Thymus (tissue), 11 donors: ENCODE measurements at regions not wholly inside any gene's neighbourhood (a gene's known extent, or its start where the extent isn't known, plus 50 kb on each side); places are given as distances from the start of the nearest gene placed in this dataset.
"Not testable (repeated sequence)": the region's sequence is repeated elsewhere in the genome, so short reads cannot be mapped to it uniquely, and the experiment has no call there.

Experiments
- DNase-seq, 9 donors: peaks; one replicate each; pipeline ENCODE4 v3.0.0-alpha.2; 2013; ENCODE audit warnings: low spot score in 9 of 9, low read depth in 6 of 9, missing footprints in 1 of 9
- H3K27ac ChIP-seq, 2 donors: one replicate each; pipeline ENCODE4 v1.5.1; 2013; ENCODE audit warnings: control low read depth in 1 of 2, low read depth in 1 of 2, low read length in 1 of 2, mild to moderate bottlenecking in 1 of 2, moderate library complexity in 1 of 2
- H3K27me3 ChIP-seq, 2 donors: one replicate each; pipeline ENCODE4 v1.5.1; 2013; ENCODE audit warnings: low read length in 1 of 2; ENCODE audit not compliant: control insufficient read depth in 2 of 2, insufficient read depth in 1 of 2
- H3K36me3 ChIP-seq, 2 donors: one replicate each; pipeline ENCODE4 v1.5.1; 2013; ENCODE audit warnings: low read length in 1 of 2, mild to moderate bottlenecking in 1 of 2, moderate library complexity in 1 of 2; ENCODE audit not compliant: control insufficient read depth in 2 of 2, insufficient read depth in 2 of 2
- H3K4me1 ChIP-seq, 2 donors: one replicate each; pipeline ENCODE4 v1.5.1; 2013; ENCODE audit warnings: low read length in 2 of 2; ENCODE audit not compliant: control insufficient read depth in 2 of 2, insufficient read depth in 2 of 2
- H3K4me3 ChIP-seq, 2 donors: one replicate each; pipeline ENCODE4 v1.5.1; 2013; ENCODE audit warnings: low read length in 2 of 2, control low read depth in 1 of 2, mild to moderate bottlenecking in 1 of 2
- H3K9me3 ChIP-seq, 2 donors: one replicate each; pipeline ENCODE4 v1.5.1; 2013; ENCODE audit warnings: low read length in 1 of 2, mild to moderate bottlenecking in 1 of 2; ENCODE audit not compliant: control insufficient read depth in 2 of 2, insufficient read depth in 1 of 2
- WGBS: extraction: QIAGEN DNeasy Blood & Tissue Kit; methylation state at CpG from one replicate; pipeline ENCODE4 v1.1.7; 2013; 5-methylcytosine and 5-hydroxymethylcytosine counted together
- donor health status: healthy.

DNA sequence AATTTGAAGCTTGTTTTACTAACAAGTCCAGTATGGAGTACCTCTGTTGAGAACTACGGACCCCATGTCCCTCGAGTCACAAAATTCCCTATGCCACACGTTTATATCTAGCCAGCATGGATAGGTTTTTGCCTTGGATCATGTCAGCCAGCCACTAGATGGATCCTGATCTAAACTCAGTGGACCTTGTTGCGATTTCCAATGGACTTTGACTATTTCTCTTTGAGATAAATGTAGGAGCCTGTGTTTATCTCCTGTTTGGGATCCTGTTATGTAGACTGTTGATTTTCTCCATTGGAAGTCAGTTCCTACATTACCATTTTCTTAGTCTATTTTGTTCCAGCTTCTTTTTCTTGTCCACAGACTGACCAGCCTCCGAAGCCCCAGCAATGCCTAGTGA lies 127.1 kb upstream of the BMAL1 start:
- H3K27ac ChIP-seq, result no peak overlapping the region
- no peak overlapping the region for H3K4me3 ChIP-seq
- no peaks in the 10 kb centered on the region for H3K9me3 ChIP-seq
- H3K4me1 ChIP-seq, result no peaks in the 10 kb centered on the region
- no peaks in the 10 kb centered on the region for H3K36me3 ChIP-seq
- WGBS, result 85% methylated on average over 5 of the region's 5 CpGs
- H3K27me3 ChIP-seq, result no peaks in the 10 kb centered on the region
- DNase-seq, result no peak

DNA sequence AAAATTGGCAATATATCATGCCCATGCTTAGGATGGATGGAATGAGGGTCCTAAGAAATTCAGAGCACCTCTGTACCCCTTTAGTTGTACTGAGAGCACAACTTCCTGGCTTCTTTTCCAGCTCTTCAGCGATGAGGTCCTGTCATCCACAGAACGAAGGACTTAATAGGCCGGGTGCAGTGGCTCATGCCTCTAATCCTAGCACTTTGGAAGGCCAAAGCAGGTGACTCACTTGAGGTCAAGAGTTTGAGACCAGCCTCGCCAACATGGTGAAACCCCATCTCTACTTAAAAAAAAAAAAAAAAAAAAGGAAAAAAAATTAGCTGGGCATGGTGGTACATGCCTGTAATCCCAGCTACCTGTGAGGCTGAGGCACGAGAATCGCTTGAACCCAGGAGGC lies 125.3 kb upstream of the BMAL1 start:
- Histone ChIP-seq H3K27ac (no peak overlapping the region), H3K36me3 (no peaks in the 10 kb centered on the region), H3K27me3 (no peaks in the 10 kb centered on the region), H3K4me3 (no peak overlapping the region), H3K4me1 (no peaks in the 10 kb centered on the region), H3K9me3 (no peaks in the 10 kb centered on the region)
- DNase-seq, result no peak
- 94% methylated on average over 6 of the region's 6 CpGs for WGBS

DNA sequence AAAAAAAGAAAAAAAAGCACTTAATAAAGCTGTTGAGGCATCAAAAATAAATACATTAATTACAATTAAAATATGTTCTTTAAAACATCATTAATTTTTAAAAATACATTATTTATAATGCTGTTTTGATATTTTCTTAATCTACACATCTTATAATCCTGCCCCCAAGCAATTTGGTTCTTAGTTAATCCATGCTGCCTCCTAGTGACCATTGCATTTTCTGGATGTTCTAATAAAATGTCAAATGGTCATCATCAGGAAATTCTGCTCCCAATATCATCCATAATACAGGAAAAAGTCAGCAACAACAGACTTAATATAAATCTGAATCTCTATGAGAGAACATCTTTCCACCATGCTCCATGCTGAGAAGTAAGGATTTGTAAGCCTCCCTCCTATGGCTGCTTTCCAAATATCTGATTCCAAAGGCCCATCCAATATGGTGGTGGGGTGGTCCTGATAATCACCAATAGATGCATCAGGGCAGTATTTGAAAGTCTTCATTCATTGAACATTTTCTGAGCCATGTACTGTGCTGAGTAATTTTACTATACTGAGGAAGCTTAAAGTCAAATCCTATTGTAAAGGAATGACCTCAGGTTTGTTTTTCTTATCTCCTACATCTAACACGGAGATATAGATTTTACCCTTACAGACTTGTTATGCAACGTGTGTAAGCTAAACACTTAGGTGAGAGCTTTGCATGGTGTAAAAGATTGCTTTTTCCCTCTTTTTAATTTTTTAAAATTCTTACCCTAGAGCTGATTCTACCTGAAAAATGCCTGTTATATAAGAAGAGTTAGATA lies 124.7 kb upstream of the BMAL1 start:
- Histone ChIP-seq H3K27me3 (no peaks in the 10 kb centered on the region), H3K36me3 (no peaks in the 10 kb centered on the region), H3K9me3 (no peaks in the 10 kb centered on the region), H3K4me1 (no peaks in the 10 kb centered on the region), H3K27ac (no peak overlapping the region), H3K4me3 (no peak overlapping the region)
- 71% methylated on average over 2 of the region's 2 CpGs for WGBS
- DNase-seq, result no peak

DNA sequence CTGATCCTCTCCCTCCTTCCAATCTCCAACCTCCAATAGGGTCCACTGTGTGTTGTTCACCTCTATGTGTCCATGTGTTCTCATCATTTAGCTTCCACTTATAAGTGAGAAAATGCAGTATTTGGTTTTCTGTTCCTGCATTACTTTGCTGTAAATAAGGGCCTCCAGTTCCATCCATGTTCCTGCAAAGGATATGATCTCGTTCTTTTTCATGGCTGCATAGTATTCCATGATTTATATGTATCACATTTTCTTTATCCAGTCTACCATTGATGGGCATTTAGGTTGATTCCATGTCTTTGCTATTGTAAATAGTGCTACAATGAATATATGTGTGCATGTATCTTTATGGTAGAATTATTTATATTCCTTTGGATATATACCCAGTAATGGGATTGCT lies 123.2 kb upstream of the BMAL1 start:
- not testable (repeated sequence) for H3K36me3 ChIP-seq, H3K9me3 ChIP-seq, H3K4me1 ChIP-seq, H3K4me3 ChIP-seq, DNase-seq, H3K27me3 ChIP-seq, H3K27ac ChIP-seq
- WGBS, result 89% methylated on average over 1 of the region's 1 CpG

DNA sequence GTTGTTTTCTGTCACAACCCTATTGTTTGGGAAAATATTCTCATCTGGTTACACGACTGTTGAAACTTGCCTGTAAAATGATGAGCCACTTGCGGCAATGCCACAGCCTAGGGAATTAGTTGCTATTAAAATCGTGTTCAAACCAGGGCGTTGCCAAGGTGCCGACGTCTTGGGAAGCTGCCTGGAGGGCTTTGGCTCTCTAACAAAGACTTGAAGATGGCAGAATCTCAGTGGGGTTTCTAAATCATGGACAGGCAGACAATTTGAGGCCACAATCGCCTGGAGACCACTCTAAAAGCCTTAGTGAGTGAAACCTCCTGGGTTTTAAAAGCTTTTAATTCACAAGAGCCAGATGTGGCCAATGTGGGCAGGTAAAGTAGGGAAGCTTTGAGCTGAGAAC lies 117.2 kb upstream of the BMAL1 start:
- WGBS, result 86% methylated on average over 7 of the region's 7 CpGs
- H3K4me3 ChIP-seq, result no peak overlapping the region
- peak overlapping the region in 1 of 2 donors; percentile 64 for H3K27ac ChIP-seq
- H3K36me3 ChIP-seq, result no peaks in the 10 kb centered on the region
- H3K9me3 ChIP-seq, result no peaks in the 10 kb centered on the region
- no peaks in the 10 kb centered on the region for H3K27me3 ChIP-seq
- no peaks in the 10 kb centered on the region for H3K4me1 ChIP-seq
- no peak for DNase-seq

DNA sequence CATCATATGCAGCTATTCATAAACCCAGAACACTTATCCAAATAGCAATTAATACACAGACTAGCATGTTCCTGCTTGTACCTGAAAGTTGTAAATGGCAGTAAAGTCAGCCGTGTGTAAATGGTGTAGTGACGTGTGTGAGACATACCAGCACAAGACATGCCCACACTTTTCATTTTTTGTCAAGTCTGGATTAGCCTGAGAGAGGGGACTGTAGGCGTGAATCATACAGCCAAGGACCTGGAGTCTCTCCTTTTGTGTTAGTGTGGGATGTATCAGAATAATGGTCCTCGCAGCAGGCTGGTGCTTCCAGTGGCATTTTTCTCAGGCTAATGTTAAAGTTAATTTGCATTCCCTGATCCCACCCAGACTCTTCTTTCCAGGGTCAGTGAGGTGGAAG lies 116.8 kb upstream of the BMAL1 start:
- Histone ChIP-seq H3K4me1 (no peaks in the 10 kb centered on the region), H3K4me3 (no peak overlapping the region), H3K27me3 (no peaks in the 10 kb centered on the region), H3K36me3 (no peaks in the 10 kb centered on the region), H3K9me3 (no peaks in the 10 kb centered on the region), H3K27ac (peak overlapping the region in 1 of 2 donors; percentile 47)
- WGBS, result 91% methylated on average over 4 of the region's 4 CpGs
- DNase-seq, result peak in 1 of 9 donors; percentile 7

DNA sequence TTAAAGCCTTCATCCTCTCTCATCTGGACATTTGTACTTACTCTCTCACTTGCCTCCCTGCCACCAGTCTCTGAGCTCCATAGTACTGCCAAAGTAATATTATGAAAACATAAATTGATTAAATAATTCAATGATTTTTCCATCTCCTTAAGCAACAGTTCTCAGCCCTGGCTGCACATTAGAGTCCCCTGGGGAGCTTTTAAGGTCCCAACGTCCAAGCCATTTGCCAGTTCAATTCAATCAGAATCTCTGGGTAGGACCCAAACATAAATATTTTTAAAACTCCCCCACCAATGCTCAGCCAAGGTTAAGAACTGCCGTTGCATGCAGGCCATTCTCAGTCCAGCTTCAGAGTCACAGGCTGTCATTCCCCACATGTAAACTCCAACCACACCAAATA lies 114.4 kb upstream of the BMAL1 start:
- Histone ChIP-seq H3K27me3 (no peaks in the 10 kb centered on the region), H3K9me3 (no peaks in the 10 kb centered on the region), H3K36me3 (no peaks in the 10 kb centered on the region), H3K27ac (no peak overlapping the region), H3K4me3 (no peak overlapping the region), H3K4me1 (no peaks in the 10 kb centered on the region)
- DNase-seq, result no peak
- 74% methylated on average over 2 of the region's 2 CpGs for WGBS

DNA sequence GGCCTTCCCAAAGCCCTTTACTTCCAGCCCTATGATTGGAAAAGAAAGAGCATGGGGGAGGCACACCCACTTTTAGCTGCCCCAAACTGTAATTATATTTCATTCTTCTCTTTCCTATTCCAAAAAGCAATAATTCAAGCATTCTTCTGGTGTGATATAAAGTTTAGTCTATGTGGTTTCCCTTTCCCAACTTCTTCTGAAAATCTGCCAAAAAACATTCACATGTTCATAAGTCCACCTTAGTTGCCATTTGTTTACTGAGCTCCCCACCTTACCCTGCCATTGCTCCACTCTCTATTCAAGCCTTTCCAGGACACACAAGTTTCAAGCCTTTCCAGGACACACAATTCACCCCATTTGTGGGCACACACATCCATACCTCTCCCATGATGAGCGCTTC lies 111.6 kb upstream of the BMAL1 start:
- Histone ChIP-seq H3K27me3 (no peaks in the 10 kb centered on the region), H3K4me1 (no peaks in the 10 kb centered on the region)
- WGBS, result 47% methylated on average over 1 of the region's 1 CpG

DNA sequence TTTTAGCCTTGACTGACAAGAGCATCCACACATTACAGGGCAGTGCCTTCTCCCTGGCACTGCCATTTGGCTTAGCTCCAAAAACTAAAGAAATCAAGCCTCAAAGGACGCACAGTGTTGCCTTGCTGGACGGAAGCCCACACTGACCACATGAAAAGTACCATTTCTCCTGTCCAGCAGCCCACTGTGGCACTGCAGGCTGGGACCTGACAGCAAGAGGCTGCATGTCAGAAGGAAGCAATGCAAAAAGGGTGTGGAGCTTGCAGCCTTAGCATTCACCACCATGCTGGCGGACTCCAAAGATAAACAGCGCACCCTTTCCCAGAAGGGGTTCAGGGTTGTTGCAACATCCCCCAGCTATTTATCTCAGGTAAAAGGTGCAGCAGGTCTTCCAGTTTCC lies 109.3 kb upstream of the BMAL1 start:
- WGBS, result 95% methylated on average over 4 of the region's 4 CpGs
- H3K36me3 ChIP-seq, result no peaks in the 10 kb centered on the region
- no peaks in the 10 kb centered on the region for H3K4me1 ChIP-seq
- no peak overlapping the region for H3K27ac ChIP-seq
- no peaks in the 10 kb centered on the region for H3K27me3 ChIP-seq
- no peak for DNase-seq
- H3K4me3 ChIP-seq, result no peak overlapping the region
- H3K9me3 ChIP-seq, result no peaks in the 10 kb centered on the region

More for the DNA sequence above, 111.6 kb upstream of the BMAL1 start:
- H3K27ac ChIP-seq, result no peak overlapping the region
- no peak overlapping the region for H3K4me3 ChIP-seq
- DNase-seq, result no peak
- no peaks in the 10 kb centered on the region for H3K9me3 ChIP-seq
- H3K36me3 ChIP-seq, result no peaks in the 10 kb centered on the region
